CD14-positive monocyte (primary cell): ENCODE measurements at regions not wholly inside any gene's neighbourhood (a gene's known extent, or its start where the extent isn't known, plus 50 kb on each side); places are given as distances from the start of the nearest gene placed in this dataset.

Source experiments
- DNase-seq, 3 donors: peaks; one replicate each; pipeline ENCODE4 v3.0.0-alpha.2; 2011 to 2022
- H2AFZ ChIP-seq: 2 replicates; pipeline ENCODE4 v1.6.0; 2012; ENCODE audit warnings: mild to moderate bottlenecking, low read depth, low read length, inconsistent platforms; ENCODE audit not compliant: insufficient read depth, poor library complexity, severe bottlenecking
- H3K27ac ChIP-seq, 2 donors: 1 replicate in 1 of 2; 2 replicates in 1 of 2; pipeline ENCODE4 v1.5.1; 2012 to 2013; ENCODE audit warnings: low read length in 2 of 2, control low read depth in 1 of 2, inconsistent platforms in 1 of 2, low read depth in 1 of 2, mild to moderate bottlenecking in 1 of 2
- H3K27me3 ChIP-seq, 2 donors: one replicate each; pipeline versions ENCODE4 v1.6.0 to v1.6.1; 2011 to 2013; ENCODE audit warnings: low read length in 2 of 2; ENCODE audit not compliant: control insufficient read depth in 2 of 2, insufficient read depth in 2 of 2
- H3K36me3 ChIP-seq, 2 donors: replicated peaks in 1 of 2; 1 replicate in 1 of 2; 2 replicates in 1 of 2; pipeline versions ENCODE4 v1.5.1 to v1.6.1; 2012 to 2013; ENCODE audit warnings: low read length in 2 of 2, control low read depth in 1 of 2, inconsistent platforms in 1 of 2, mild to moderate bottlenecking in 1 of 2; ENCODE audit not compliant: insufficient read depth in 2 of 2, control insufficient read depth in 1 of 2
- H3K4me1 ChIP-seq, 2 donors: 1 replicate in 1 of 2; 2 replicates in 1 of 2; pipeline versions ENCODE4 v1.5.1 to v1.6.1; 2012 to 2013; ENCODE audit warnings: low read length in 2 of 2, control low read depth in 1 of 2, inconsistent platforms in 1 of 2, mild to moderate bottlenecking in 1 of 2, moderate library complexity in 1 of 2; ENCODE audit not compliant: insufficient read depth in 2 of 2, control insufficient read depth in 1 of 2
- H3K4me2 ChIP-seq: replicated peaks from 2 replicates; pipeline ENCODE3; 2012; ENCODE audit warnings: low read length, moderate library complexity, mild to moderate bottlenecking; ENCODE audit not compliant: poor library complexity, severe bottlenecking; ENCODE audit errors: extremely low read depth
- H3K4me3 ChIP-seq, 3 experiments: fragments of 200-600 bp in 1 of 3; sonication (generic) in 1 of 3; replicated peaks in 1 of 3; 1 replicate in 2 of 3; 2 replicates in 1 of 3; pipeline ENCODE4 v1.5.1; 2011 to 2013; ENCODE audit warnings: low read length in 3 of 3, mild to moderate bottlenecking in 3 of 3, control low read depth in 2 of 3, low read depth in 2 of 3, inconsistent platforms in 1 of 3, moderate library complexity in 1 of 3
- H3K79me2 ChIP-seq: 2 replicates; pipeline ENCODE4 v1.6.0; 2012; ENCODE audit warnings: mild to moderate bottlenecking, control low read depth, inconsistent platforms, low read length, moderate library complexity; ENCODE audit not compliant: insufficient read depth
- H3K9ac ChIP-seq: 2 replicates; pipeline ENCODE4 v1.6.0; 2017; ENCODE audit warnings: low read length, mild to moderate bottlenecking; ENCODE audit not compliant: insufficient read depth, poor library complexity, severe bottlenecking
- H3K9me3 ChIP-seq, 2 donors: replicated peaks in 1 of 2; 1 replicate in 1 of 2; 2 replicates in 1 of 2; pipeline versions ENCODE4 v1.5.1 to v1.6.1; 2012 to 2013; ENCODE audit warnings: low read length in 2 of 2, control low read depth in 1 of 2; ENCODE audit not compliant: control insufficient read depth in 1 of 2, insufficient read depth in 1 of 2
- H4K20me1 ChIP-seq: 2 replicates; pipeline ENCODE4 v1.6.0; 2012; ENCODE audit warnings: mild to moderate bottlenecking, low read length, control low read depth, moderate library complexity; ENCODE audit not compliant: insufficient read depth
- H3K27ac Mint-ChIP-seq, 7 donors: one replicate each; pipeline ENCODE4 v1.8.0; 2020; ENCODE audit warnings: mild to moderate bottlenecking in 7 of 7, mixed read lengths in 7 of 7, moderate library complexity in 6 of 7, inconsistent platforms in 2 of 7
- H3K27me3 Mint-ChIP-seq, 3 donors: one replicate each; pipeline ENCODE4 v1.8.0; 2021 to 2022; ENCODE audit warnings: low read depth in 3 of 3, mild to moderate bottlenecking in 3 of 3, mixed read lengths in 3 of 3, moderate library complexity in 3 of 3, inconsistent platforms in 1 of 3
- H3K36me3 Mint-ChIP-seq, 2 donors: one replicate each; pipeline ENCODE4 v1.8.0; 2020; ENCODE audit warnings: mixed read lengths in 2 of 2, inconsistent platforms in 1 of 2, mild to moderate bottlenecking in 1 of 2
- H3K4me1 Mint-ChIP-seq: one replicate; pipeline ENCODE4 v1.8.0; 2020; ENCODE audit warnings: mild to moderate bottlenecking, mixed read lengths
- H3K4me3 Mint-ChIP-seq, 2 donors: one replicate each; pipeline ENCODE4 v1.8.0; 2020; ENCODE audit warnings: mild to moderate bottlenecking in 2 of 2, mixed read lengths in 2 of 2, moderate library complexity in 1 of 2
- H3K9me3 Mint-ChIP-seq, 7 donors: one replicate each; pipeline ENCODE4 v1.8.0; 2020 to 2022; ENCODE audit warnings: mixed read lengths in 7 of 7, mild to moderate bottlenecking in 6 of 7, moderate library complexity in 6 of 7, inconsistent platforms in 2 of 7
- WGBS: methylation state at CpG from one replicate; pipeline ENCODE4 v1.1.5; 2013; ENCODE audit warnings: missing lambda C conversion rate; ENCODE audit not compliant: insufficient coverage; 5-methylcytosine and 5-hydroxymethylcytosine counted together
- intact Hi-C, 2 donors: fragments of 100-400 bp; cut with micrococcal nuclease; formaldehyde crosslinking; loops; one replicate each; pipeline versions ENCODE4 v1.15.0 to v1.15.1; 2023
- TF ChIP-seq, protein P1 (sequence below): fragments of 200-600 bp; IDR thresholded peaks from one replicate; pipeline ENCODE4 v1.8.0; 2022; ENCODE audit warnings: antibody characterized with exemption, mild to moderate bottlenecking

DNA sequence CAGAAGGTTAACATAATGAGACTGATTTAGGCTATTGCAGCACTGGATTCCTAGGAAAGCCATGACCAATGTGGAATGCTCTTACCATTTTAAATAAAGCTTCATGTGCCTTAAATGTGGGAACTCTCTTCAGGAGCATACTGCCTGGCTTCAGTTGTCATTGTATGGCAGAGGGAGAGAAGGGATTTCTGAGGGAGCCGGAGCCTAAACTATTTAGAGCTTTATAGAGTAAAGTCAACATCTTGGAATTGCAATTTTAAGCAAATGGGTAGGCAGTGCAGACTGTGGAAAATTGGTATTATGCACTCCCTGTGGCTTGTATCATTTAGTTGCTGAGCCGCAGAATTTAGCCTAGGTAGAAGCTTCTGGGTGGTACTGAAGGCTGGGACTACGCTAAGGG lies 2041.4 kb downstream of the PCDH9 start:
- no peak for DNase-seq
- no peaks in the 10 kb centered on the region for H3K4me1 Mint-ChIP-seq
- H3K9me3 Mint-ChIP-seq = peaks cover 5 to 14% (median 13%) of the 10 kb centered on the region in 7 donors
- Histone ChIP-seq H3K9me3 (peaks cover 3 to 8% of the 10 kb centered on the region in 2 donors), H3K27ac (no peak overlapping the region), H3K4me1 (no peaks in the 10 kb centered on the region), H3K9ac (no peak overlapping the region), H4K20me1 (no peaks in the 10 kb centered on the region), H3K4me2 (no peak overlapping the region), H3K4me3 (no peak overlapping the region), H3K27me3 (no peaks in the 10 kb centered on the region), H3K36me3 (no peaks in the 10 kb centered on the region), H2AFZ (no peak overlapping the region), H3K79me2 (no peaks in the 10 kb centered on the region)
- WGBS = 63% methylated on average over 1 of the region's 3 CpGs
- H3K36me3 Mint-ChIP-seq = no peaks in the 10 kb centered on the region
- intact Hi-C loops = no loop called here
- H3K4me3 Mint-ChIP-seq = no peak overlapping the region
- no peaks in the 10 kb centered on the region for H3K27me3 Mint-ChIP-seq
- TF ChIP-seq, protein P1, sequence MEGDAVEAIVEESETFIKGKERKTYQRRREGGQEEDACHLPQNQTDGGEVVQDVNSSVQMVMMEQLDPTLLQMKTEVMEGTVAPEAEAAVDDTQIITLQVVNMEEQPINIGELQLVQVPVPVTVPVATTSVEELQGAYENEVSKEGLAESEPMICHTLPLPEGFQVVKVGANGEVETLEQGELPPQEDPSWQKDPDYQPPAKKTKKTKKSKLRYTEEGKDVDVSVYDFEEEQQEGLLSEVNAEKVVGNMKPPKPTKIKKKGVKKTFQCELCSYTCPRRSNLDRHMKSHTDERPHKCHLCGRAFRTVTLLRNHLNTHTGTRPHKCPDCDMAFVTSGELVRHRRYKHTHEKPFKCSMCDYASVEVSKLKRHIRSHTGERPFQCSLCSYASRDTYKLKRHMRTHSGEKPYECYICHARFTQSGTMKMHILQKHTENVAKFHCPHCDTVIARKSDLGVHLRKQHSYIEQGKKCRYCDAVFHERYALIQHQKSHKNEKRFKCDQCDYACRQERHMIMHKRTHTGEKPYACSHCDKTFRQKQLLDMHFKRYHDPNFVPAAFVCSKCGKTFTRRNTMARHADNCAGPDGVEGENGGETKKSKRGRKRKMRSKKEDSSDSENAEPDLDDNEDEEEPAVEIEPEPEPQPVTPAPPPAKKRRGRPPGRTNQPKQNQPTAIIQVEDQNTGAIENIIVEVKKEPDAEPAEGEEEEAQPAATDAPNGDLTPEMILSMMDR = no peak
- no peak overlapping the region for H3K27ac Mint-ChIP-seq

DNA sequence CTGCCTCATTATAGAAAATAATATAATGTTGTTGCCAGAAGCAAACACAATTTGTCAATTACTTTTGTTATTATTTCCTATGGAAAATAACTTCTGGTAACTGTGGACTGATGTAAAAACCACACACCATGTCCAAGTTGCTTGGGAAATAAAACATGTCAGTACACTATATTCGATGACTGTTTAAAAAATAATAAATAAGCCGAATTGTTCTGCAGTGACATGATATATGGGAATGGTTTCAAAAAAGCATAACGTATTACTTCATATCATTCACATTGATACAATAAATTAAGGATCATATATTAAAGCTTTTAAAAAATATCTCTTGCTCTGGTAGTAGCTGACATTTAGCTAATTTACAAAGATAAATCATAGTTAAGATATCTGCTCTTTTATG lies 2062.1 kb downstream of the PCDH9 start:
- no peaks in the 10 kb centered on the region for H3K4me1 ChIP-seq
- H3K4me3 Mint-ChIP-seq = no peak overlapping the region
- H3K9me3 Mint-ChIP-seq = peaks cover 2 to 6% (median 2%) of the 10 kb centered on the region in 7 donors
- no peaks in the 10 kb centered on the region for H3K79me2 ChIP-seq
- H3K27me3 ChIP-seq = no peaks in the 10 kb centered on the region
- TF ChIP-seq, protein P1 = no peak
- no peaks in the 10 kb centered on the region for H4K20me1 ChIP-seq
- no peak overlapping the region for H3K27ac ChIP-seq
- no peak for DNase-seq
- H3K27ac Mint-ChIP-seq = no peak overlapping the region
- no peak overlapping the region for H2AFZ ChIP-seq
- H3K36me3 ChIP-seq = no peaks in the 10 kb centered on the region
- no peaks in the 10 kb centered on the region for H3K4me1 Mint-ChIP-seq
- no CpG with 5 or more reads among the region's 3 CpGs for WGBS
- H3K36me3 Mint-ChIP-seq = no peaks in the 10 kb centered on the region
- no peaks in the 10 kb centered on the region for H3K27me3 Mint-ChIP-seq
- H3K4me3 ChIP-seq = no peak overlapping the region
- no peak overlapping the region for H3K9ac ChIP-seq
- H3K4me2 ChIP-seq = no peak overlapping the region
- H3K9me3 ChIP-seq = peaks cover 0 to 4% of the 10 kb centered on the region in 2 donors
- intact Hi-C loops = no loop called here
